GM23338 (cell line): ENCODE measurements at regions not wholly inside any gene's neighbourhood (a gene's known extent, or its start where the extent isn't known, plus 50 kb on each side); places are given as distances from the start of the nearest gene placed in this dataset.

ENCODE experiments used
- ATAC-seq: fragments of 200-7000 bp; cut with Tn5 transposase; 3 replicates; pipeline ENCODE4 v1.9.1; 2020
- DNase-seq: peaks from one replicate; pipeline ENCODE4 v3.0.0-alpha.2; 2015; ENCODE audit warnings: low spot score
- H2AFZ ChIP-seq: fragments of 200-600 bp; sonication (generic); 2 replicates; pipeline ENCODE4 v1.8.0; 2016; ENCODE audit warnings: antibody characterized with exemption, mild to moderate bottlenecking, moderate library complexity
- H3F3A ChIP-seq: fragments of 200-600 bp; sonication (generic); replicated peaks from 2 replicates; pipeline ENCODE4 v1.8.0; 2017; ENCODE audit warnings: antibody characterized with exemption, mixed run types, low read depth
- H3K27ac ChIP-seq: fragments of 200-600 bp; sonication (generic); 2 replicates; pipeline ENCODE4 v1.6.1; 2016; ENCODE audit warnings: low read depth
- H3K27me3 ChIP-seq: fragments of 200-600 bp; sonication (generic); 2 replicates; pipeline ENCODE4 v1.8.0; 2016; ENCODE audit warnings: mild to moderate bottlenecking, mixed run types, moderate library complexity; ENCODE audit not compliant: insufficient read depth
- H3K36me3 ChIP-seq: fragments of 200-600 bp; sonication (generic); 2 replicates; pipeline ENCODE4 v1.8.0; 2016; ENCODE audit warnings: mild to moderate bottlenecking; ENCODE audit not compliant: insufficient read depth
- H3K4me1 ChIP-seq: fragments of 200-600 bp; sonication (generic); 2 replicates; pipeline ENCODE4 v1.8.0; 2016; ENCODE audit warnings: mild to moderate bottlenecking, moderate library complexity; ENCODE audit not compliant: insufficient read depth
- H3K4me2 ChIP-seq: fragments of 200-600 bp; sonication (generic); 2 replicates; pipeline ENCODE4 v1.7.1; 2017; ENCODE audit warnings: mixed run types
- H3K4me3 ChIP-seq: fragments of 200-600 bp; sonication (generic); 2 replicates; pipeline ENCODE4 v1.6.1; 2016; ENCODE audit warnings: mixed run types
- H3K79me2 ChIP-seq: fragments of 200-600 bp; sonication (generic); replicated peaks from 2 replicates; pipeline ENCODE4 v1.8.0; 2017; ENCODE audit warnings: mild to moderate bottlenecking; ENCODE audit not compliant: insufficient read depth
- H3K9me2 ChIP-seq: fragments of 200-600 bp; sonication (generic); 2 replicates; pipeline ENCODE4 v1.8.0; 2017; ENCODE audit not compliant: insufficient read depth
- H4K20me1 ChIP-seq: fragments of 200-600 bp; sonication (generic); replicated peaks from 2 replicates; pipeline ENCODE4 v1.8.0; 2017; ENCODE audit warnings: mild to moderate bottlenecking; ENCODE audit not compliant: insufficient read depth
- H3K27ac Mint-ChIP-seq: 2 replicates; pipeline ENCODE4 v1.8.0; 2020; ENCODE audit warnings: inconsistent platforms, mild to moderate bottlenecking, moderate library complexity, mixed read lengths
- H3K27me3 Mint-ChIP-seq: 3 replicates; pipeline ENCODE4 v1.8.0; 2022; ENCODE audit warnings: low read depth, mild to moderate bottlenecking, moderate library complexity, mixed read lengths, inconsistent platforms; ENCODE audit not compliant: insufficient read depth, poor library complexity
- H3K36me3 Mint-ChIP-seq: 3 replicates; pipeline ENCODE4 v1.8.0; 2021; ENCODE audit warnings: low read depth, mild to moderate bottlenecking, inconsistent platforms, moderate library complexity, mixed read lengths
- H3K4me1 Mint-ChIP-seq: 3 replicates; pipeline ENCODE4 v1.8.0; 2020; ENCODE audit warnings: mild to moderate bottlenecking, inconsistent platforms, mixed read lengths
- H3K4me3 Mint-ChIP-seq: 3 replicates; pipeline ENCODE4 v1.8.0; 2021; ENCODE audit warnings: moderate library complexity, mild to moderate bottlenecking, inconsistent platforms, mixed read lengths
- H3K9me3 Mint-ChIP-seq: 3 replicates; pipeline ENCODE4 v1.8.0; 2020; ENCODE audit warnings: moderate library complexity, mild to moderate bottlenecking, inconsistent platforms, mixed read lengths
- CTCF ChIP-seq, 2 experiments: fragments of 200-600 bp in 1 of 2; sonication (generic) in 1 of 2; conservative IDR thresholded peaks; 2 replicates each; pipeline versions ENCODE4 v1.5.1 to v1.6.1; 2016 to 2017; ENCODE audit warnings: antibody characterized with exemption in 2 of 2, low read depth in 2 of 2, mild to moderate bottlenecking in 2 of 2, moderate library complexity in 1 of 2
- EZH2 ChIP-seq: fragments of 200-600 bp; sonication (generic); IDR thresholded peaks from one replicate; pipeline ENCODE4 v1.8.0; 2017; ENCODE audit warnings: antibody characterized with exemption, mild to moderate bottlenecking, low read depth; ENCODE audit not compliant: unreplicated experiment
- JUNB ChIP-seq: IDR thresholded peaks from one replicate; pipeline ENCODE4 v1.6.1; 2016; ENCODE audit warnings: antibody characterized with exemption; ENCODE audit not compliant: unreplicated experiment
- NANOG ChIP-seq: IDR thresholded peaks from 2 replicates; pipeline ENCODE4 v1.6.1; 2016; ENCODE audit warnings: antibody characterized with exemption, borderline replicate concordance
- POLR2AphosphoS5 ChIP-seq: IDR thresholded peaks from 2 replicates; pipeline ENCODE4 v1.6.1; 2016; ENCODE audit warnings: antibody characterized with exemption, low read depth
- ZNF462 ChIP-seq: fragments of 250-450 bp; sonication (Bioruptor Pico); IDR thresholded peaks from 2 replicates; pipeline ENCODE4 v1.5.0; 2020; ENCODE audit warnings: mild to moderate bottlenecking, moderate library complexity

DNA sequence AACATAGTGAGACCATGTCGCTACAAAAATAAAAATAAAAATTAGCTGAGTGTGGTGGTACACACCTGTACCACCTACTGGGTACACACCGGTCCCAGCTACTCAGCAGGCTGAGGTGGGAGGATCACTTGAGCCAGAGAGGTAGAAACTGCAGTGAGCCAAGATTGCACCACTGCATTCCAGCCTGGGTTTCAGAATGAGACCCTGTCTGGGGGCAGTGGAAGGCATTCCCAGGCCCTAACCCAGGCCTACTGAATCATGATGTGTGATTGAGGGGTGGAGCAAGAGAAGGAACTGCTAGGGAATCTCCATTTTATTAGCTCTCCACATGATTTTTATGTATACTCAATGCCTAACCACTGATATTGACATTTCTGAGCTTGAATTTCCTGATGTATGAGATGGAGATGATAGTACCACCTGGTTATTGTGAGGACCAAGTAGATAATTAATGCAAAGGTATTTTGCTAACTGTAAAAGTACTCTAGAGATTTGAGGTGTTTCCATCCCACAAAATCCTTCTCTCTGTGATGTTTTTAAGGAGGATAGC lies 169.5 kb upstream of the UMPS start (continued):
- no peak for TF ChIP-seq ZNF462
- TF ChIP-seq JUNB = no peak
- TF ChIP-seq EZH2 = no peak

DNA sequence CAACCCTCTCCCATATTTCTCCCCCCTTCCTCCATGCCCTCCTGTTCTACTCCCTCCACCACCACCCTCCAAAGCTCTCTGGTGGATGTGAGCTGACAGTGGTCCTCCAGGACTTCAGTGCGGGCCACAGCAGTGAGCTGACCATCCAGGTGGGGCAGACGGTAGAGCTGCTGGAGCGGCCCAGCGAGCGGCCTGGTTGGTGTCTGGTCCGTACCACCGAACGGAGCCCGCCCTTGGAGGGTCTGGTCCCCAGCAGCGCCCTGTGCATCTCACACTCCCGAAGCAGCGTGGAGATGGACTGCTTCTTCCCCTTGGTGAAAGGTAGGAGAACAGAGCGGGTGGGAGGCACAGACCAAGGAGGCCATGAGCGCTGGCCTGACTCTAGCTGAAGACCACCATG lies 167.5 kb upstream of the UMPS start:
- ATAC-seq = no peak
- peaks cover 3% of the 10 kb centered on the region for H3K27me3 Mint-ChIP-seq
- TF ChIP-seq POLR2AphosphoS5 (no peak), EZH2 (no peak), NANOG (no peak), CTCF (conservative IDR thresholded peaks at IDR 0.05; ENCODE audit: low read depth in 2 of 2) (no peak), JUNB (no peak), ZNF462 (no peak)

More for the DNA sequence above, 167.5 kb upstream of the UMPS start:
- H3K27ac ChIP-seq = no peak overlapping the region
- Mint-ChIP-seq H3K4me1 (peaks cover 22% of the 10 kb centered on the region), H3K4me3 (no peak overlapping the region), H3K36me3 (no peaks in the 10 kb centered on the region; the same call in 2 of the 3 replicates), H3K27ac (no peak overlapping the region; the same call in 1 of the 2 replicates), H3K9me3 (no peaks in the 10 kb centered on the region)
- H3K4me3 ChIP-seq = no peak overlapping the region
- no peaks in the 10 kb centered on the region for H3K36me3 ChIP-seq
- no peaks in the 10 kb centered on the region for H3K79me2 ChIP-seq
- H4K20me1 ChIP-seq = no peaks in the 10 kb centered on the region
- no peak for DNase-seq
- peaks cover 4% of the 10 kb centered on the region for H3K4me1 ChIP-seq
- H2AFZ ChIP-seq = no peak overlapping the region
- H3F3A ChIP-seq = no peaks in the 10 kb centered on the region
- H3K4me2 ChIP-seq = no peak overlapping the region
- no peaks in the 10 kb centered on the region for H3K27me3 ChIP-seq
- H3K9me2 ChIP-seq = no peaks in the 10 kb centered on the region
